ENCODE measurements at regions not wholly inside any gene's neighbourhood (a gene's known extent, or its start where the extent isn't known, plus 50 kb on each side); places are given as distances from the start of the nearest gene placed in this dataset.

DNA sequence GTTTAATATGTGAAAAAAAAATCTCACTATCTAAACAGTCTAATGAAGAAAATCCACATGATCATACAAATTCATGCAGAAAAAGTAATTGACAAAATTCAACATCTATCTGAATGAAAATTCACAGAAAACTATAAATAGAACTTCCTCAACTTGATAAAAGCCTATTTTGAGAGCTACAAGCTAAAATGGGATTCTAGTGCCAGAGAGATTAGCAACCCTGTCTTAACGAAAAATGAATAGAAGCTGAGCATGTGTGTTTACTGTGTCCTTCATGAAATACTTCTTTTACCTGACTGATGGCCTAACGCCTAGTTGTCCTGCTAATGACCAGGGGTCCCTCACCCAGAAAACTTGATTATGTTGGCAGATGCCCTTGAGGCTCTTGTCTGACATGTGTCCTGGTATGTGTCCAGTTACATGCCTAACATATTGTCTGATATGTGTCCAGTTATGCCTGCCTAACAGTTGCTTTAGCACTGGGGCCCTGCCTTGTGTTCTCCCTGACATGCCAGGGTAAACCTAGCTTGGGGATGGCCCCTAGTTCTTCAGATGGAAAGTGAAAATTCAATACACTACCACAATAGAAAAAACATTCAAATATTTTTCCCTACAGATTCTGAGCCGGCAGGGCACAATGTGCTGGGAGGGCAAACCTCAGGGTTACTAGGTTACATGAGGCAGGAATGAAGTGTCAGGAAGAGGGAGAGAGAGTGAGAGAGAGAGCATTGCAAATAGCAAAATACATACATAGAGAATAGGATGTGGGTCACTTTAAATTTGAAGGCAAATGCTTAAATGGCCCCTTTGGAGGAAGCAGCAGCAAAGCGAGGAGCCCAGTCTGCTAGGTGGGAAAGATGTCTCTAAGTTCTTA is 834.0 kb downstream of the CDH11 start:
- TF ChIP-seq CTCF (IDR thresholded peaks at IDR 0.05), result no peak
- no peak for TF ChIP-seq POLR2AphosphoS5 (IDR thresholded peaks at IDR 0.05)
- no peak for TF ChIP-seq POLR2A (IDR thresholded peaks at IDR 0.05)

All from prostate gland (tissue), 2 donors.